ENCODE measurements at regions not wholly inside any gene's neighbourhood (a gene's known extent, or its start where the extent isn't known, plus 50 kb on each side); places are given as distances from the start of the nearest gene placed in this dataset.

- TF ChIP-seq REST (IDR thresholded peaks at IDR 0.05; ENCODE audit: insufficient replicate concordance, low read depth) (no peak), CTCF (IDR thresholded peaks at IDR 0.05; ENCODE audit: insufficient read depth, low read length) (no peak)
Measured at GRCh38 chr7:155963356-155963755, 151.1 kb upstream of the SHH start.
